Astrocyte of the spinal cord (primary cell): ENCODE measurements at regions not wholly inside any gene's neighbourhood (a gene's known extent, or its start where the extent isn't known, plus 50 kb on each side); places are given as distances from the start of the nearest gene placed in this dataset.
"Not testable (repeated sequence)": the region's sequence is repeated elsewhere in the genome, so short reads cannot be mapped to it uniquely, and the experiment has no call there.

ENCODE experiments used
- DNase-seq: peaks from one replicate; pipeline ENCODE4 v3.0.0; 2011; ENCODE audit warnings: low read depth, low spot score
- H3K4me3 ChIP-seq: 2 replicates; pipeline ENCODE4 v1.5.1; 2011; ENCODE audit warnings: low read depth, mild to moderate bottlenecking, low read length, moderate library complexity
- in situ Hi-C: cut with HindIII; loops from 2 replicates; pipeline ENCODE4 v1.10.0; 2017; ENCODE audit warnings: low sequenced_read_pairs
- TF ChIP-seq, protein P1 (sequence below): IDR thresholded peaks from 2 replicates; pipeline ENCODE4 v1.5.1; 2012; ENCODE audit warnings: low read depth, mild to moderate bottlenecking, low read length, inconsistent platforms

DNA sequence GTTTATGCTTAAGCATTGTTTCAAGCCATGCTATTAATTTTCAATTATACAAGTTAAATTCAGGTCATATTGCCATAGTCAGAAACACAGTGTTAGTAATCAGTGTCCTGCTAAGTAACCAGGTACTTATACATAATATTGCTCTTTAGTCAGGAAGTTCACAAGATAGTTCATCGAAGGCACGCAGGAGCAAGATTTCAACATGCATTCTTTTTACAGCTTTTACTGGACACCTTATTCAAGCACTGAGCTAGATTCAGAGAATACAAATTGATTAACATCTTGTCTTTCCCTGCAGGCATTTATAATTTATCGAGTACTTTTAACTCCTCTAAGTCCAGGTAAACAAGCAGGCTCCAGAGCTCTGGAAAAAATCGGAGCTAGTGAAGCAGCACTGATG lies 202.3 kb upstream of the BRINP3 start:
- H3K4me3 ChIP-seq = no peak overlapping the region
- TF ChIP-seq, protein P1, sequence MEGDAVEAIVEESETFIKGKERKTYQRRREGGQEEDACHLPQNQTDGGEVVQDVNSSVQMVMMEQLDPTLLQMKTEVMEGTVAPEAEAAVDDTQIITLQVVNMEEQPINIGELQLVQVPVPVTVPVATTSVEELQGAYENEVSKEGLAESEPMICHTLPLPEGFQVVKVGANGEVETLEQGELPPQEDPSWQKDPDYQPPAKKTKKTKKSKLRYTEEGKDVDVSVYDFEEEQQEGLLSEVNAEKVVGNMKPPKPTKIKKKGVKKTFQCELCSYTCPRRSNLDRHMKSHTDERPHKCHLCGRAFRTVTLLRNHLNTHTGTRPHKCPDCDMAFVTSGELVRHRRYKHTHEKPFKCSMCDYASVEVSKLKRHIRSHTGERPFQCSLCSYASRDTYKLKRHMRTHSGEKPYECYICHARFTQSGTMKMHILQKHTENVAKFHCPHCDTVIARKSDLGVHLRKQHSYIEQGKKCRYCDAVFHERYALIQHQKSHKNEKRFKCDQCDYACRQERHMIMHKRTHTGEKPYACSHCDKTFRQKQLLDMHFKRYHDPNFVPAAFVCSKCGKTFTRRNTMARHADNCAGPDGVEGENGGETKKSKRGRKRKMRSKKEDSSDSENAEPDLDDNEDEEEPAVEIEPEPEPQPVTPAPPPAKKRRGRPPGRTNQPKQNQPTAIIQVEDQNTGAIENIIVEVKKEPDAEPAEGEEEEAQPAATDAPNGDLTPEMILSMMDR = no peak
- no peak for DNase-seq
- in situ Hi-C loops = no loop called here

DNA sequence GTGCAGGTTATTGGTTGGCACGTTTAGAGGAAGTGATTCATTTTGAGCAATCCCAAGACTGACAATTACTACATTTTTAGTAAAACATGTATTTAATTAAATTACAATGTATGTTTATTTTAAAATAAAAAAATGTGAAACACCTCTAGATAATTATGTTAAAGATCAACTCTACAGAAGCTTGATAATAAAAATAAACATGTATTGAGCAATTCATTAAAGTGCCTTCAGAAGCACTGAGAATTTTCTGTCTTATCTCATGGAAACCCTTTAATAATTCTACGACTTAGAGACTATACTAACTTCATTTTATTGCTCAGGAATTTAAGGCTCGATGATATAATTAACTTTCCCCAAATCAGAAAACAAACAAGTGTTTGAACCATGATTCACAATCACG lies 208.0 kb upstream of the BRINP3 start:
- no peak for DNase-seq
- TF ChIP-seq, protein P1 = no peak
- in situ Hi-C loops = no loop called here
- no peak overlapping the region for H3K4me3 ChIP-seq

DNA sequence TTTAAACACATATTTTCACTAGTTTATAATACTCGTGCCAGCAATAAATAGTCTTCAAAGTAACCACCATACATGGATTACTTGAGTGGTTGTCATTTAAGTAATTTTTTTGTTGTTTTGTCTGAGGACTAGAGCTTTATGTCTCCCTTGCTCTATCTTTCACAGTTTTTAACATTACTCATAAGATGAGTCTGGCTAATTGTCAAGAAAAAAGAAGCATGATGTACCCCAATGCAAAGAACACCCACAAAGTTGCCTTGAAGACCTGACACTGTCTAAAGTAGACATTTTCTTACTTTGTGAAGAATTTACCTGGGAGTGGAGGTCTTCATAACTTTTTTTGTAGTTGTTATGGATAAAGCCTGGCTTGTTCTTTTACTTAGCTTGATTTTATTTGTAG lies 210.4 kb upstream of the BRINP3 start:
- no peak for DNase-seq
- TF ChIP-seq, protein P1 = no peak
- in situ Hi-C loops = no loop called here
- no peak overlapping the region for H3K4me3 ChIP-seq

DNA sequence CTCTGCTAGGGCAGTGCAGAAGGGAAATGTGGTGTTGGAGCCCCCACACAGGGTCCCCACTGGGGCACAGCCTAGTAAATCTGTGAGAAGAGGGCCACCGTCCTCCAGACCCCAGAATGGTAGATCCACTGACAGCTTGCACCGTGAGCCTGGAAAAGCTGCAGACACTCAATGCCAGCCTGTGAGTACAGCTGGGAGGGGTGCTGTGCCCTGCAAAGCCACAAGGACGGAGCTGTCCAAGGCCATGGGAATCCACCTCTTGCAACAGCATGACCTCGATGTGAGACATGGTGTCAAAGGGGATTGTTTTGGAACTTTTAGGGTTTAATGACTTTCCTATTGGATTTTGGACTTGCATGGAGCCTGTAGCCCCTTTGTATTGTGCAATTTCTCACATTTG lies 220.8 kb upstream of the BRINP3 start:
- in situ Hi-C loops, H3K4me3 ChIP-seq, DNase-seq: not testable (repeated sequence)

DNA sequence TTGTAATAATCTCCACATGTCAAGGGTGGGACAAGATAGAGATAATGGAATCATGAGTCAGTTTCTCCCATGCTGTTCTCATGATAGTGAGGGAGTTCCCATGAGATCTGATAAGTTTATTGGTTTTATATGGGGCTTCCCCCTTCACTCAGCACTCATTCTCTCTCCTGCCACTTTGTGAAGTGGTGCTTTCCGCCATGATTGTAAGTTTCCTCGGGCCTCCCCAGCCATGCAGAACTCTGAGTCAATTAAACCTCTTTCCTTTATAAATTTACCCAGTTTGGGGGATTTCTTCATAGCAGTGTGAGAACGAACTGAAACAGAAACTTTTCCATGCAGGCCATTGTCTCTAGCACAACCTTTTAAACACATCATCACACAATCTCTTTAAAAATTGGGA lies 221.5 kb upstream of the BRINP3 start:
- TF ChIP-seq, protein P1 = no peak
- in situ Hi-C loops = no loop called here

DNA sequence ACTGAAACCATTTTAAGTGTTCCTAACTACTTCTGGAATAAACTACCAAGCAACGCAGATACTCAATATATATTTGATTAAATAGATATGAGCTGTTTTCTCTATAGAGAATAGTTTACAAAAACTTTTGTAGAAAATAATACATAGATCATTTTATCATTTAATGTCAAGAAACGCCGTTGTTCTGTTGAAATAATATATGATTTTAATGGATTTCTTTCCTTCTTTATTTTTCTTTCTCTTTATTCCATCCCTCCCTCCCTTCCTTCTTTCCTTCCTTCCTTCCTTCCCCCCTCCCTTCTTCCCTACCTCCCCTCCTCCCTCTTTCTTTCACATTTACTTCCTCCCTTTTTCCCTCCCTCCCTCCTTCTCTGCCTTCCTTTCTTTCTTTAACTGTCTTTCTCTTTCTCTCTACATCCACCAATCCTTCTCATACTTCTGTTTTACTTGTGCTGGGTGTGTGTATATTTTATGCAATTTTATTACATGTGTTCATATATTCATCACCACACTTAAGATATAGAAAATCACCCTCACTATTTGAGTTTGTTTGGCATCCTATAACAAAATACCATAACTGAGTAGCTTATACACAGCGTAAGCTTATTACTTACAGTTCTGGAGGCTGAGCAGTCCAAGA lies 230.9 kb upstream of the BRINP3 start:
- in situ Hi-C loops = no loop called here
- no peak overlapping the region for H3K4me3 ChIP-seq
- TF ChIP-seq, protein P1 = no peak
- no peak for DNase-seq

More for the DNA sequence above, 221.5 kb upstream of the BRINP3 start:
- DNase-seq = no peak
- no peak overlapping the region for H3K4me3 ChIP-seq

DNA sequence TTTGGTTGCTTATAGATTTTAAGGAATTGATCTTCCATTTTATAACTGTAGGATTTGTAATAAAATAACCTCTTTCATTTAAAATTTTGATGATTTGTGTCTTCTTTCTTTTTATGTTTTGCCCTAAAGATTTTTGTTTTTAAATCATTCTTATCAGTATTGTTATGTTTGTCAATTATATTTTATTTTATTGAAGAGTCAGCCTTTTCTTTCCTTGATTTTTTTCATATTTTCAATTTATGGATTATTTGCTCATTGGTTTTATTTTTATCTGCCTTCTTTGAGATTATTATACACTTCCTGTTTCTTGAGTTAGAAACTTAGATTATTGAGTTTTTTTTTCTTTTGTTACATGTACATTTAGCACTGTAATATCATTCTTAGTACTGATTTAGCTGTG lies 233.4 kb upstream of the BRINP3 start:
- in situ Hi-C loops = no loop called here
- TF ChIP-seq, protein P1 = no peak
- H3K4me3 ChIP-seq = no peak overlapping the region
- no peak for DNase-seq
